Mesothelial cell of epicardium (in vitro differentiated cells): ENCODE measurements at regions not wholly inside any gene's neighbourhood (a gene's known extent, or its start where the extent isn't known, plus 50 kb on each side); places are given as distances from the start of the nearest gene placed in this dataset.

Source experiments
- DNase-seq, 2 experiments: peaks; one replicate each; pipeline ENCODE4 v3.0.0; 2021; ENCODE audit warnings: low spot score in 2 of 2; ENCODE audit not compliant: unreplicated experiment in 2 of 2
- H3K27ac Mint-ChIP-seq: 2 replicates; pipeline ENCODE4 v1.8.0; 2021; ENCODE audit warnings: mixed read lengths
- H3K27me3 Mint-ChIP-seq: 2 replicates; pipeline ENCODE4 v1.8.0; 2021; ENCODE audit warnings: low read depth, mixed read lengths
- H3K36me3 Mint-ChIP-seq: 2 replicates; pipeline ENCODE4 v1.8.0; 2021; ENCODE audit warnings: mixed read lengths
- H3K4me1 Mint-ChIP-seq: 2 replicates; pipeline ENCODE4 v1.8.0; 2021; ENCODE audit warnings: mixed read lengths
- H3K4me3 Mint-ChIP-seq: 2 replicates; pipeline ENCODE4 v1.8.0; 2021; ENCODE audit warnings: mild to moderate bottlenecking, moderate library complexity, mixed read lengths
- H3K9me3 Mint-ChIP-seq: 2 replicates; pipeline ENCODE4 v1.8.0; 2021; ENCODE audit warnings: mixed read lengths
- CTCF ChIP-seq: fragments of 200-600 bp; sonication (generic); IDR thresholded peaks from one replicate; pipeline ENCODE4 v1.5.0; 2021; ENCODE audit warnings: antibody characterized with exemption; ENCODE audit not compliant: unreplicated experiment

DNA sequence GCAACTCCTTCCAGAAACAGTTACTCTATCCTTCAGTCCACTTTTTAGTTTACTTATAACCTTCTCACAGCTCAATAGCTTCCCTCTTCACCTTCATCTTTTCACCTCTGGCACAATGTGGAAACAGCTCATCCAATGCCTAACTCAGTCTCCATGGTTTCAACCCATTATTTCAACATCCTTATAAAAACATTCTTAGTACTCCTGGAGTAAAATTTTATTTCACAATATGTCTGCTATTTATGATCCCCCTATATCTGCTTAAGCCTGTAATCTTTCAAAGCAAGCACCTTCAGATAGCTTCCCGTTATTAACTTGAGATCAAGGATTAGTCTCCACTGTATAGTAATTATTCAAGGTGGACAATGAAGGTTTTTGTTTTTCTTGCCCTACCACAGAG, 156.3 kb downstream of the GASK1B start:
- Mint-ChIP-seq H3K36me3 (peaks cover 3% of the 10 kb centered on the region), H3K27me3 (no peaks in the 10 kb centered on the region), H3K27ac (no peak overlapping the region), H3K4me1 (peaks cover 36% of the 10 kb centered on the region), H3K4me3 (no peak overlapping the region), H3K9me3 (peaks cover 9% of the 10 kb centered on the region)
- no peak for DNase-seq
- no peak for TF ChIP-seq CTCF

DNA sequence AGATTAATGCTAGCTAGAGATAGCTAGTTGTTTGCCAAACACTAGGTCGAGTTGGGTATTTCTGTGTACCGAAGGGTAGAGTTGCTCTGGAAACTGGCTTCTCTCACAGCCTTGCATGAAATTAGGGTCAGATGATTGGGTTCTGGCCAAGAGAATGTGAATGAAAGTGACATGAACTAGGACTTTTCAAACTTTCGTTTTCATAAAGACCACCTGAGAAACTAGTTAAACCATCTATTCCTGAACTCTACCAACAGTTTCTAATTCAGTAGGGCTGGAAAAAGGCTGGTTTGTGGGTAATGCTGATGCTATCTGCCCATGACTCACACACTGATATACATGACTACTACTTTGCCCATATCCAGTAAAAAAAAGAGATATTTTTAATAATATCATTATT, 157.6 kb downstream of the GASK1B start:
- peaks cover 24% of the 10 kb centered on the region for H3K4me1 Mint-ChIP-seq

GRCh38 chr4:158013858-158014257, 159.0 kb downstream of the GASK1B start:
- no peak for TF ChIP-seq CTCF
- DNase-seq, result no peak
- peaks cover 3% of the 10 kb centered on the region for H3K36me3 Mint-ChIP-seq
- H3K9me3 Mint-ChIP-seq, result peaks cover 9% of the 10 kb centered on the region
- no peaks in the 10 kb centered on the region for H3K27me3 Mint-ChIP-seq
- H3K4me1 Mint-ChIP-seq, result peaks cover 23% of the 10 kb centered on the region
- H3K4me3 Mint-ChIP-seq, result no peak overlapping the region
- no peak overlapping the region for H3K27ac Mint-ChIP-seq

More for the DNA sequence above, 157.6 kb downstream of the GASK1B start:
- no peak for TF ChIP-seq CTCF
- Mint-ChIP-seq H3K9me3 (peaks cover 9% of the 10 kb centered on the region), H3K27ac (no peak overlapping the region), H3K27me3 (no peaks in the 10 kb centered on the region), H3K36me3 (peaks cover 3% of the 10 kb centered on the region), H3K4me3 (no peak overlapping the region)
- no peak for DNase-seq

GRCh38 chr4:158010361-158010760, 162.5 kb downstream of the GASK1B start:
- no peak overlapping the region for H3K4me3 Mint-ChIP-seq
- no peak for DNase-seq
- H3K4me1 Mint-ChIP-seq, result peaks cover 33% of the 10 kb centered on the region
- peaks cover 5% of the 10 kb centered on the region for H3K9me3 Mint-ChIP-seq
- no peaks in the 10 kb centered on the region for H3K27me3 Mint-ChIP-seq
- TF ChIP-seq CTCF, result no peak
- peaks cover 3% of the 10 kb centered on the region for H3K36me3 Mint-ChIP-seq
- H3K27ac Mint-ChIP-seq, result no peak overlapping the region

DNA sequence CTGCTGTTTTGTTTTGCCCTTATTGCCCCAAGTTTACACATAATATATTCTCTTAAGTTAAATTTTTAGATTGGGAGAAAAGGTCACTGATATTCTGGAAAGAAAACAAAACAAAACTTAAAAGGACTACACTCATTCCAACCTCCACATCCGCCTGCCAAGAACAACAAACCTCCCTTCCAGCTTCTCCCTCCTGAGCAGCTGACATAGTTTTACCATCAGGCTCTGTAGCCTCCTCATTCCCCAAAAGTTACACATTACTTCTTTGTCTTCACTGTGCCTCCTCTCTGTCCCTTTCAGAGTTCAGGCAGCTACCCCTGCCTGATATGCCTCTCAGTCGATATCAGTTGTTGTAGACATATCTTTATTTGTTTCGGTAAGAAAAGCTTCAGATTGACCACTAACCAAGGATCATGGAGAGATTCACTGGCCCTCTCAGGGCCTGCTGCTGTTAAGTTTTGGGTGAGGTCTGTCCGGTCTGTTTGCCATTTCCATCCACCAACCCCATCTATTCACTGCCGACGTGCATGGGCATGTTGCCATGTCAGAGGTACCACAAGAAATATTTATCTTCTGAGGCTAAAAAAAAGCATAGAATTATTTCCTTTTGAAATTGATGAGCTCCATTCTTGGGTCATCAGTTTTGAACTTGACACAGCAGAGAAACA, 164.1 kb downstream of the GASK1B start:
- Mint-ChIP-seq H3K9me3 (peaks cover 2% of the 10 kb centered on the region), H3K27ac (peak overlapping the region; percentile 82), H3K4me3 (no peak overlapping the region), H3K4me1 (peaks cover 40% of the 10 kb centered on the region), H3K36me3 (peaks cover 3% of the 10 kb centered on the region), H3K27me3 (no peaks in the 10 kb centered on the region)
- no peak for DNase-seq
- no peak for TF ChIP-seq CTCF
